DMS114 treated with DMSO at 0.1 percent for 48 hours (cell line): ENCODE measurements at regions not wholly inside any gene's neighbourhood (a gene's known extent, or its start where the extent isn't known, plus 50 kb on each side); places are given as distances from the start of the nearest gene placed in this dataset.
"Not testable (repeated sequence)": the region's sequence is repeated elsewhere in the genome, so short reads cannot be mapped to it uniquely, and the experiment has no call there.

Source experiments
- DNase-seq: peaks from one replicate; lab custom pipeline; 2025; ENCODE audit not compliant: unreplicated experiment; lab: John Stamatoyannopoulos, UW

- not testable (repeated sequence) for DNase-seq
Measured at GRCh38 chr3:75311306-75311705, 352.8 kb upstream of the FRG2C start.

GRCh38 chr3:75312469-75312868 is 351.7 kb upstream of the FRG2C start:
- not testable (repeated sequence) for DNase-seq

GRCh38 chr3:75319776-75320175 is 344.4 kb upstream of the FRG2C start:
- not testable (repeated sequence) for DNase-seq

GRCh38 chr3:75320369-75320768 is 343.8 kb upstream of the FRG2C start:
- DNase-seq: no peak

- DNase-seq: no peak
Measured at GRCh38 chr3:75321060-75321459, 343.1 kb upstream of the FRG2C start.

GRCh38 chr3:75323936-75324335 is 340.2 kb upstream of the FRG2C start:
- DNase-seq: not testable (repeated sequence)

GRCh38 chr3:75325716-75326115 is 338.4 kb upstream of the FRG2C start:
- DNase-seq: no peak

GRCh38 chr3:75327453-75327852 is 336.7 kb upstream of the FRG2C start:
- DNase-seq: no peak

- no peak for DNase-seq
Measured at GRCh38 chr3:75329476-75330097, 334.5 kb upstream of the FRG2C start.

GRCh38 chr3:75330446-75330845 is 333.7 kb upstream of the FRG2C start:
- not testable (repeated sequence) for DNase-seq

GRCh38 chr3:75332090-75332489 is 332.0 kb upstream of the FRG2C start:
- not testable (repeated sequence) for DNase-seq

- DNase-seq: no peak
Measured at GRCh38 chr3:75332794-75333193, 331.3 kb upstream of the FRG2C start.

- DNase-seq: no peak
Measured at GRCh38 chr3:75334299-75334698, 329.8 kb upstream of the FRG2C start.

GRCh38 chr3:75337226-75337900 is 326.8 kb upstream of the FRG2C start:
- no peak for DNase-seq

- DNase-seq: no peak
Measured at GRCh38 chr3:75338342-75338741, 325.8 kb upstream of the FRG2C start.

- no peak for DNase-seq
Measured at GRCh38 chr3:75341324-75342067, 322.6 kb upstream of the FRG2C start.

GRCh38 chr3:75342425-75342824 is 321.7 kb upstream of the FRG2C start:
- no peak for DNase-seq

GRCh38 chr3:75350536-75350935 is 313.6 kb upstream of the FRG2C start:
- DNase-seq: not testable (repeated sequence)

GRCh38 chr3:75362086-75362784 is 301.9 kb upstream of the FRG2C start:
- DNase-seq: not testable (repeated sequence)

- not testable (repeated sequence) for DNase-seq
Measured at GRCh38 chr3:75372964-75373363, 291.2 kb upstream of the FRG2C start.

GRCh38 chr3:75379840-75380239 is 284.3 kb upstream of the FRG2C start:
- not testable (repeated sequence) for DNase-seq
